ENCODE measurements at regions not wholly inside any gene's neighbourhood (a gene's known extent, or its start where the extent isn't known, plus 50 kb on each side); places are given as distances from the start of the nearest gene placed in this dataset.

- no peak for TF ChIP-seq POLR2A (IDR thresholded peaks at IDR 0.05)
- no peak for TF ChIP-seq CTCF (IDR thresholded peaks at IDR 0.05)
Measured at GRCh38 chr11:120037111-120037510, 100.8 kb downstream of the TRIM29 start.
